Activated B cell treated with CpG ODN at 0.5 μM for 24 hours (primary cell): ENCODE measurements at regions not wholly inside any gene's neighbourhood (a gene's known extent, or its start where the extent isn't known, plus 50 kb on each side); places are given as distances from the start of the nearest gene placed in this dataset.
"Not testable (repeated sequence)": the region's sequence is repeated elsewhere in the genome, so short reads cannot be mapped to it uniquely, and the experiment has no call there.

Experiments
- ATAC-seq: fragments of 200-7000 bp; cut with Tn5 transposase; one replicate; pipeline ENCODE4 v1.10.0; 2021; ENCODE audit warnings: low read depth, mild to moderate bottlenecking, moderate library complexity
- CTCF ChIA-PET: fragments of 350-600 bp; sonication (Branson Sonifier 250); formaldehyde crosslinking; loops from one replicate; lab custom pipeline; 2021; ENCODE audit warnings: antibody characterized with exemption; lab: Charles Lee
- POLR2A ChIA-PET: fragments of 350-600 bp; sonication (Branson Sonifier 250); formaldehyde crosslinking; loops from one replicate; lab custom pipeline; 2021; ENCODE audit warnings: antibody characterized with exemption; lab: Charles Lee
- DNase-seq: peaks from one replicate; pipeline ENCODE4 v3.0.0; 2022
- H3K27ac Mint-ChIP-seq: one replicate; pipeline ENCODE4 v1.8.0; 2020; ENCODE audit warnings: mixed read lengths
- H3K27me3 Mint-ChIP-seq: one replicate; pipeline ENCODE4 v1.8.0; 2021; ENCODE audit warnings: mixed read lengths
- H3K36me3 Mint-ChIP-seq: one replicate; pipeline ENCODE4 v1.8.0; 2021; ENCODE audit warnings: low read depth, mixed read lengths
- H3K4me1 Mint-ChIP-seq: one replicate; pipeline ENCODE4 v1.8.0; 2021; ENCODE audit warnings: mixed read lengths
- H3K4me3 Mint-ChIP-seq: one replicate; pipeline ENCODE4 v1.8.0; 2020; ENCODE audit warnings: mild to moderate bottlenecking, mixed read lengths
- H3K9me3 Mint-ChIP-seq: one replicate; pipeline ENCODE4 v1.8.0; 2020; ENCODE audit warnings: mixed read lengths
- CTCF ChIP-seq: fragments of 200-600 bp; IDR thresholded peaks from one replicate; pipeline ENCODE4 v1.8.0; 2022; ENCODE audit warnings: antibody characterized with exemption, mild to moderate bottlenecking
- intact Hi-C: fragments of 100-400 bp; cut with micrococcal nuclease; formaldehyde crosslinking; loops from one replicate; pipeline ENCODE4 v1.15.1; 2024

GRCh38 chr6:75031102-75031501 lies 174.8 kb downstream of the COL12A1 start:
- H3K27me3 Mint-ChIP-seq, H3K27ac Mint-ChIP-seq, H3K9me3 Mint-ChIP-seq, H3K4me3 Mint-ChIP-seq, H3K36me3 Mint-ChIP-seq, intact Hi-C loops, ATAC-seq, POLR2A ChIA-PET, H3K4me1 Mint-ChIP-seq, CTCF ChIA-PET, DNase-seq: not testable (repeated sequence)

DNA sequence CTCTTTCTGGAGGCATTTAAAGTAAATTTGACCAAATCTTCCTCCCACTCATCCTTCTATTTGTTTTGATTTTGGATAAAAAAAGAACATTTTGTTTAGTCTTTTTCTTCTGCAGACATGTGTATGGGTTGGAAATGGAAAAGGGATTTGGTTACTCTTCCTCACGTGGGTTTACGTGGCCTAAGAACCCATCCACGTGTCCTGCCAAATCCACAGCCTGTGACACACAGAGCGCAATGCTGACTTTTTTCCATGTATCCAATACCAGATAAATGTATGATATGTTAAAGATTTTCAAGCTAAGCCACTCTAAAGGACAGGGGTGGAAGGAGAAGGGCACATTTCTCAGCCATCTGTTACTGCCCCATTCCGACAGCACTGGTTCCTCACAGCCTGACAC lies 176.5 kb downstream of the COL12A1 start:
- Mint-ChIP-seq H3K4me3 (no peak overlapping the region), H3K27ac (no peak overlapping the region), H3K36me3 (no peaks in the 10 kb centered on the region), H3K27me3 (no peaks in the 10 kb centered on the region), H3K4me1 (no peaks in the 10 kb centered on the region), H3K9me3 (no peaks in the 10 kb centered on the region)
- no peak for TF ChIP-seq CTCF
- ATAC-seq (no peak), DNase-seq (no peak)
- intact Hi-C loops, result no loop called here
- ChIA-PET POLR2A (no interaction called here), CTCF (no interaction called here)

DNA sequence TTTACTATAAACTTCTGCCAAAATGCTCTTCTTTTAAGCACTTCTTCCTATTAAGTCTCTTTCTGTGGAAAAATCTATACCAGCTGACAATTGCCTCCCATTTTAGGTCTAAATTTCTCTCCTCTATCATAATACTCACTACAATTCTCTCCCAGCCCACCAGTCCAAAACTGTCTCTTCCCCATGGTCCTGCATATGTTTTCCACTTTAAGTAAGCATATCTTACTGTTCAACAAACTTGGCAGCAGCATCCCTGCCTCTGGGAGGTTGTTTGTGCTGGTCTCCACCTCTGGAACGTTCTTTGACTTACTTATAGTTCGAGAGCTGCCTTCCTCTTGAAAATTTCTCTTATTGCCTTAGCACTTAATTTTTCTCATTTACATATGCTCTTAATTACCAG lies 180.5 kb downstream of the COL12A1 start:
- Mint-ChIP-seq H3K4me3 (no peak overlapping the region), H3K9me3 (no peaks in the 10 kb centered on the region), H3K27ac (no peak overlapping the region), H3K36me3 (no peaks in the 10 kb centered on the region), H3K27me3 (no peaks in the 10 kb centered on the region), H3K4me1 (no peaks in the 10 kb centered on the region)
- POLR2A ChIA-PET, result no interaction called here
- CTCF ChIA-PET, result no interaction called here
- no peak for TF ChIP-seq CTCF
- DNase-seq (no peak), ATAC-seq (no peak)
- intact Hi-C loops, result no loop called here

GRCh38 chr6:75024828-75025227 lies 181.0 kb downstream of the COL12A1 start:
- ATAC-seq (no peak), DNase-seq (no peak)
- intact Hi-C loops, result no loop called here
- CTCF ChIA-PET, result no interaction called here
- Mint-ChIP-seq H3K4me1 (no peaks in the 10 kb centered on the region), H3K27ac (no peak overlapping the region), H3K4me3 (no peak overlapping the region), H3K27me3 (no peaks in the 10 kb centered on the region), H3K9me3 (no peaks in the 10 kb centered on the region), H3K36me3 (no peaks in the 10 kb centered on the region)
- no peak for TF ChIP-seq CTCF
- POLR2A ChIA-PET, result no interaction called here

DNA sequence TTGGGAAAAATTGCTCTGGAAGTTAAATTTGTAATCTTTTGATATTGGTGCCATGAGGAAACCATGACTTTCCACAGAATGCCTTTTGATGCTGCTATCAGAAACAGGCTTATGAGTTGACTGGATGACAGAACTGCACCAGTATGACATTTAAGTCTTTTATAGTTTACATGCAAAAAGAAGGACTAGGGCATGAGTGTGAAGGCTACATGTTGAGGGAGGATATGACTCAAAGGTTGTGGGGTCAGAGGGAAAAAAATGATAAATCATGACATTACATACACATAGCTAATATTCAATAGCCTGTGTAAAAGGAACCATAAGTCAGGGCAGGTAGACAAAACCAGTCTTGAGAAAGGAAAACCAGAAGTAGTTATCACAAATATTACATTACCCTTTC lies 182.2 kb downstream of the COL12A1 start:
- POLR2A ChIA-PET, result no interaction called here
- Mint-ChIP-seq H3K27ac (no peak overlapping the region), H3K27me3 (no peaks in the 10 kb centered on the region), H3K4me3 (no peak overlapping the region), H3K4me1 (no peaks in the 10 kb centered on the region), H3K9me3 (peaks cover 9% of the 10 kb centered on the region), H3K36me3 (no peaks in the 10 kb centered on the region)
- CTCF ChIA-PET, result no interaction called here
- intact Hi-C loops, result no loop called here
- ATAC-seq (no peak), DNase-seq (no peak)
- TF ChIP-seq CTCF, result no peak

- TF ChIP-seq CTCF, result no peak
- H3K4me3 Mint-ChIP-seq, result no peak overlapping the region
- no peaks in the 10 kb centered on the region for H3K4me1 Mint-ChIP-seq
- DNase-seq (no peak), ATAC-seq (no peak)
- intact Hi-C loops, result no loop called here
- no peaks in the 10 kb centered on the region for H3K27me3 Mint-ChIP-seq
- no peaks in the 10 kb centered on the region for H3K36me3 Mint-ChIP-seq
- CTCF ChIA-PET, result no interaction called here
- no peak overlapping the region for H3K27ac Mint-ChIP-seq
- H3K9me3 Mint-ChIP-seq, result peaks cover 9% of the 10 kb centered on the region
- POLR2A ChIA-PET, result no interaction called here
Measured at GRCh38 chr6:75020971-75021370, 184.9 kb downstream of the COL12A1 start.
